GM10266 (cell line): ENCODE measurements at regions not wholly inside any gene's neighbourhood (a gene's known extent, or its start where the extent isn't known, plus 50 kb on each side); places are given as distances from the start of the nearest gene placed in this dataset.

Experiments used
- DNase-seq: peaks from one replicate; pipeline ENCODE4 v3.0.0; 2012; ENCODE audit errors: extremely low spot score
- TF ChIP-seq, protein P1 (sequence below): IDR thresholded peaks from 2 replicates; pipeline ENCODE4 v1.5.1; 2012; ENCODE audit warnings: mild to moderate bottlenecking, low read depth; ENCODE audit not compliant: control insufficient read depth, insufficient read depth; ENCODE audit errors: missing control alignments

DNA sequence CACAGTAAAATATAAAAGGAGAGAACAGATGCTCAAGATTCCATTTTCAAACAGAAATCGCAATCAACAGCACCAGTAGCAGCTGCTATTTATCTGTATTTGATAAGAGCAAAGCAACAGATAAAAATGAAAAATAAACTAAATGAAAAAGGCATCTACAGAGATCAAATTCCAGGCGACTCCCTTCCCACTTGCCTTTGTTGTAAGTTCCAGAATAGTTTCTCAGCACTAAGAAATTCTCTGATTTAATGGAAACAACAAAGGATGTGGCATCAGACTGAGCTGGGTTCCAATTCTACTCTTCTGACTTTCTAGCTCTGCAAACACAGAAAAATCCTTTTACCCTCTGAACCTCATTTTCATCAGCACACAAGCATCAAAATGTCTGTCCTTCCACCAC is 110.8 kb upstream of the MME start:
- TF ChIP-seq, protein P1, sequence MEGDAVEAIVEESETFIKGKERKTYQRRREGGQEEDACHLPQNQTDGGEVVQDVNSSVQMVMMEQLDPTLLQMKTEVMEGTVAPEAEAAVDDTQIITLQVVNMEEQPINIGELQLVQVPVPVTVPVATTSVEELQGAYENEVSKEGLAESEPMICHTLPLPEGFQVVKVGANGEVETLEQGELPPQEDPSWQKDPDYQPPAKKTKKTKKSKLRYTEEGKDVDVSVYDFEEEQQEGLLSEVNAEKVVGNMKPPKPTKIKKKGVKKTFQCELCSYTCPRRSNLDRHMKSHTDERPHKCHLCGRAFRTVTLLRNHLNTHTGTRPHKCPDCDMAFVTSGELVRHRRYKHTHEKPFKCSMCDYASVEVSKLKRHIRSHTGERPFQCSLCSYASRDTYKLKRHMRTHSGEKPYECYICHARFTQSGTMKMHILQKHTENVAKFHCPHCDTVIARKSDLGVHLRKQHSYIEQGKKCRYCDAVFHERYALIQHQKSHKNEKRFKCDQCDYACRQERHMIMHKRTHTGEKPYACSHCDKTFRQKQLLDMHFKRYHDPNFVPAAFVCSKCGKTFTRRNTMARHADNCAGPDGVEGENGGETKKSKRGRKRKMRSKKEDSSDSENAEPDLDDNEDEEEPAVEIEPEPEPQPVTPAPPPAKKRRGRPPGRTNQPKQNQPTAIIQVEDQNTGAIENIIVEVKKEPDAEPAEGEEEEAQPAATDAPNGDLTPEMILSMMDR, result no peak
- no peak for DNase-seq

GRCh38 chr3:154967090-154967489 is 113.0 kb upstream of the MME start:
- TF ChIP-seq, protein P1, result no peak
- no peak for DNase-seq

- DNase-seq, result no peak
- TF ChIP-seq, protein P1, result no peak
Observed at GRCh38 chr3:154956815-154957214, 123.3 kb upstream of the MME start.

- TF ChIP-seq, protein P1, result no peak
- no peak for DNase-seq
Observed at GRCh38 chr3:154955907-154956533, 124.1 kb upstream of the MME start.

- TF ChIP-seq, protein P1, result no peak
- no peak for DNase-seq
Observed at GRCh38 chr3:154954757-154955156, 125.4 kb upstream of the MME start.

- DNase-seq, result no peak
- TF ChIP-seq, protein P1, result no peak
Observed at GRCh38 chr3:154953538-154953937, 126.6 kb upstream of the MME start.

GRCh38 chr3:154952553-154952952 is 127.6 kb upstream of the MME start:
- DNase-seq, result no peak
- TF ChIP-seq, protein P1, result no peak
